GM18511 (cell line): ENCODE measurements at regions not wholly inside any gene's neighbourhood (a gene's known extent, or its start where the extent isn't known, plus 50 kb on each side); places are given as distances from the start of the nearest gene placed in this dataset.
A peak's percentile ranks its signal among the peaks of the same experiment; 100 is the strongest.
"Not testable (repeated sequence)": the region's sequence is repeated elsewhere in the genome, so short reads cannot be mapped to it uniquely, and the experiment has no call there.

Source experiments
- ATAC-seq: cut with Tn5 transposase; IDR thresholded peaks from one replicate; pipeline ENCODE4 v1.9.1; 2021; ENCODE audit warnings: mild to moderate bottlenecking, moderate library complexity; ENCODE audit not compliant: unreplicated experiment

DNA sequence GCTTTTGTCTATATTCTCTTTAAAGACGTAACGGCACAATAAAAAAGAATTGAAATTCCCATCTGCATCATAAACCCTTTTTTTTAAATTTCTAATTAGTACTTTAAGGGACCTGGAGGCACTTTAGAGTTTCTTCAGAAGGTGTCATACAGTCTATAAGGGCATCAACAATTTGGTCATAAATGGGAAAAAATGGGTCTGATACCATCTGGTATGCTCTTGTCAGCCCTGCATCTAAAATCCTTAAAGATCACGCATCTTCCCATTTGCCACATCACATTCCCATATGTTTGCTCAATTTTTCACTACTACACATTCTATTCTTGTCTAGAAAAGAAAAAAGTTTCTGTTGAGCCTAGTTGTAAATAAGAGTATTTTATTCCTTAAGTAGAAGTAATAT lies 53.8 kb downstream of the COX7C start:
- ATAC-seq = no peak

- ATAC-seq = no peak
Measured at GRCh38 chr5:86674069-86674468, 56.3 kb downstream of the COX7C start.

- ATAC-seq = no peak
Measured at GRCh38 chr5:86675311-86675710, 57.6 kb downstream of the COX7C start.

DNA sequence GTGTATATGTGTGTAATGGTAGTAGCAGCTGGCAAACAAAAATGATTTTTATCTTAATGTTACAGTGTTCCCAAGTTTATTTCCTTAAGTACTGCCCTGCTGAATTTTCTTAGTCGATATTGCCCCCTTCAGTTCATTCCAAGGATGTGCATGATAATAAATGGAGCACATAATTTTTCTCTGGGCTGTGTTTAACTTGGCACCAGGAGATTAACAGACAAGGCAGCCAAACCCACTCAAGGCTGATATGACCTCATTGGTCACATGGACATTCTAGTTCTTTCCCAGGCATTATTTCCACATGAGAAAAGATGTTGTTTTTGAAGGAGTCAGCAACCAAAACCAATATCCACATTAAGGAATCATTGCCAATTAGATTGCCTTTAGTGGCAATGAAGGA lies 61.8 kb downstream of the COX7C start:
- ATAC-seq = peak; percentile 75

DNA sequence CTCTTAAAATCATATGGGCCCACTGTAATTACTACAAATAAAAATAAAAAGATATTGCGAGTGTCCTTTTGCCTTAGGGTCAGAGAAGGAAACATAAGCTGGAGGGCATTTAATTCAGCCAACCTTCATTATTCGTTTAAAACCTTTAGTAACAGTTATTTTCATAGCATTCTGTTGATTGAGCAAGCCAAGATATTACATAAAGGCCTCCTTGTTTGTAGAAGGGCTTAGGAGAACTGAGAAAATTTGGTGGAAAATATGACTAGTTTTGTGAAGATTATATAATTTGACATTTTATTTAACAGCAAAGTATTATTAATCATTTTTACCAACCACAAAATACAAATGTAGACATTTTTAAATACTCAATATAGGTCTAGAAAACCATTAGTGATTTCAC lies 62.2 kb downstream of the COX7C start:
- ATAC-seq = no peak

DNA sequence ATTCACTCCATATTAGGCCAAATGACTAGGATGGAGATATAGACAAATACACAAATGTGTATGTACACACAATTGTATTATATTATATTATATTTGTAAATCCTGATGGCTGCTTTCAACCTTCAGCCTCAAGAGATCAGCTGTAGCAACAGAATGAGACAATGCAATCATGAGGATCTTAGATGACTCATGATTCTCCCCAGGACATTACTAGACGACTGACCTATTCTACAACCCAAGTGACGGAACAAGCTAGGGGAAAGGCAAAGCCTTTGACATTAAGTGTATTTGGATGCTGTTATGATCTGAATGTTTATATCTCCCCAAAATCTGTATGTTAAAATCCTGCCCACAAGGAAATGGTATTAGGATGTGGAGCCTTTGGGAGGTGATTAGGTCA lies 66.5 kb downstream of the COX7C start:
- ATAC-seq = no peak

DNA sequence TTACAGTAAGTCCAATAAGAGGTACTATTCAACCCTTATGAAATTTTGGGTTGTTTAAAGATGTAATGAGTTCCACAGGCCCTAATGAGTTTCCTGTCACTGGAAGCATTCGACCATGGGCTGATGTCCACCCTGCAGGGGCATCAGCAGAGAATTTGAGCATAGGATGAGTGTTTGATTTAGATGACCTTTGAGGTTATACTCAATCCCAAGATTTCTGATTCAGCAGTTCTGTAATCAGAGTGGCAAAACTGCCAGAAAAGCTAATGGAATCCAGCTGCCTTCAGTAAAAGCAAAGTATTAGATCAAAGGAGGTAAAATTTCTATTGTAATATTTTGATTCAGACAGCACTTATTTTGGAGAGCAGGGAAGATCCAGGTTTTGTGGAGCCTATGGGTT lies 68.3 kb downstream of the COX7C start:
- no peak for ATAC-seq

DNA sequence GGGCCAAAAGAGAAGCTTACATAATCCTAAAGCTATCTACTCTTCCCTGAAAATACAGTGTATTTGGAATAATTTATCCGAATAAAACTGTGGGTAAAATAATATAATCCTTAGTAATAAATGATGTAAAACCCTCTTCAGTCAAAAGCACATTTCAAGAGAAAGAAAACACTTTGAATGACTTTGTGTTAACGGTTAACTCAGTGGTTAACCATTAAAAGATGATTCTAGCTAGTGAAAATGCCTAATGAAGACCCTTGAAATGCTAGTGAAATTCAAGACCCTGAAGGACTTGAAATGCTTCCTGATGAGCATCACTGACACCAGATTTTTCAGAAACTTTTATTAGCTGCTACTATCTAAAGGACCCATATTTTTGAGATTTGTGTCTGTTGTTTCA lies 70.7 kb downstream of the COX7C start:
- ATAC-seq = peak; percentile 46

GRCh38 chr5:86689103-86689729 lies 71.5 kb downstream of the COX7C start:
- peak; percentile 56 for ATAC-seq

DNA sequence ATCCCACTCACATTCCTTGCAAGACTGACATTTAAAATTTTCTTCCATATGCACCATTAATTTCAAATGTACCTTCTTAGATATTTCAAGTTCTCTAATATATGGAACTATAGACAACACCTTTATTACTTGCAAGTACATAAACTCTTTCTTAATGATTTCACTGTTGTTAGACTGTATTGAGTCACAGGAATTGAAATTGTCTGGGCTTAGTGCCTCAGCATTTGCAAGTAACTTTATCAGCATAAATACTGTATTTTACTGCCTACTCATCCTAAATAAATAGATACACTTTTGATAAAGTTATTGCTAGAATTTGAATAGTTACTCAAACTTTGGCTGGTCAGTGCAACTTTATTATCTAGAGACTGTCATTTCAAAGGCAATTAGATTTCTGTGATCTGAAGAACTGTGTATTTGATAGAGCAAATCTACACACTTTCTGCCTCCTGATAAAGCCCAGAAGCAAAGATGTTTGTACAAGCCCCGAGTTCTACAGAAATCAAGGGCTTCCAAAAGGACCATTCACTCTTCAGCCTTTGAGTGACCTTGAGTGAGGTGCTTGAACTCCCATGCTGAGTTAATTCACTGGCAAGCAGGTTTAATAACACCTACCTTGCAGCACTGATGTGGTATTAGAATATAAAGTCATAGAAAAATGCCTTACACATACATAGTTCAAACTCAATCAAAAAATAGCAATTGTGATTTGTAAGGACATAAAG lies 91.6 kb downstream of the COX7C start:
- no peak for ATAC-seq

DNA sequence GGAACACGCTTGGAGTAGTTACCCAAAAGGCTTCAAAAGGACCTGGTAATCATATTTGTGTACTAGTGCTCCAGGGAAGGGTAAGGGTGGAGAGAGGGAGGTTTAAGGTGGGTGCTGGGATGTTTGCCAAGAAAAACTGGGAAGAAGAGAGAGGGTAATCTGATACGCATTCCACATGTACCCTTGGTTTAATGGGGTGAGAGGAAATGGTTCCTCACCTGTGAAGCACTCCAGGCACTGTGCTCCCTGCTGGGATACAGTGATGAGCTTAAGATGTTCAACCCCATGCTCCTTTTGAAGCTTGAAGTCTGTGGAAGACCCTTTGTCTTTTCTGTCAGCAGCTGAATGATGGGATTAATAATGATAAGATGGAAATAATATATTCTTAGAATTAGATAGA lies 98.4 kb downstream of the COX7C start:
- no peak for ATAC-seq

DNA sequence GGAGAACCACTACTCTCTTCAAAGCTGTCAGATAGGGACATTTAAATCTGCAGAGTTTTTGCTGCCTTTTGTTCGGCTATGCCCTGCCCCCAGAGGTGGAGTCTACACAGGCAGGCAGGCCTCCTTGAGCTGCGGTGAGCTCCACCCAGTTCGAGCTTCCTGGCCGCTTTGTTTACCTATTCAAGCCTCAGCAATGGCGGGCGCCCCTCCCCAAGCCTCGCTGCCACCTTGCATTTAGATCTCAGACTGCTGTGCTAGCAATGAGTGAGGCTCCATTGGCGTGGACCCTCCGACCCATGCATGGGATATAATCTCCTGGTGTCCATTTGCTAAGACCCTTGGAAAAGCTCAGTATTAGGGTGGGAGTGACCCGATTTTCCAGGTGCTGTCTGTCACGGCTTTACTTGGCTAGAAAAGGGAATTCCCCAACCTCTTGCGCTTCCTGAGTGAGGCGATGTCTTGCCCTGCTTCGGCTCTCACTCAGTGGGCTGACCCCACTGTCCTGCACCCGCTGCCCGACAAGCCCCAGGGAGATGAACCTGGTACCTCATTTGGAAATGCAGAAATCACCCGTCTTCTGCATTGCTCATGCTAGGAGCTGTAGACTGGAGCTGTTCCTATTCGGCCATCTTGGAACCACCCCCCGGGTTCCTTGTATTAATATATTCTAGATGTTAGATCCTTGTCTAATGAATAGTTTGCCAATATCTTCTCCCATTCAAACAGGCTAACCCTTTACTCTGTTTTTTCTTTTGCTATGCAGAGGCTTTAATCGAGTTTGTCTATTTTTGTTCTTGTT lies 113.8 kb downstream of the COX7C start:
- ATAC-seq = not testable (repeated sequence)

GRCh38 chr5:86735370-86735769 lies 117.6 kb downstream of the COX7C start:
- no peak for ATAC-seq

GRCh38 chr5:86737579-86737978 lies 119.8 kb downstream of the COX7C start:
- no peak for ATAC-seq

DNA sequence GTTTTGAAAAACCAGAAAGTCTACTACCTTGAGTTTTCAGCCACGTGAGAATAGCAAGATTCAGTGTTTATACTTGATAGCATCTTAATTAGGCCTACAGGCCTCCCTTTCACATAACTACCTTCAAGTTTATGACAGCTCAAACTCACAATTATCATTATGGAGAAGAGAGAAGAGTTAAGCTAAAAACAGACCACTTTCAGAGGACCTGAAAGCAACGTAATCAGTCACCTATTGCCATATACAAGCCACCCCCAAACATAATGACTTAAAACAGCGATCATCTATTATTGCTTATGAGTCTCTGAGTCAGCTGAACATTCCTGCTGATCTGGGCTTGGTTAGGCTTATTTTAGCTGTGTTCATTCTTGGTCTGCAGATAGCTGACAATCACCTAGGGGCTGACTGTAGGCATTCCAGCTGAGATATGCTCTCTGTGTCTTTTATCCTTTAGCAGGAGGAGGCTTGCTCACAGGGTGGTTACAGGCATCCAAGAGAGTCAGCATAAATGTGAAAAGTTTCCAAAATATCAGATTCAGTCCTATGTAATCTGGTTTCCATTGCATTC lies 130.9 kb downstream of the COX7C start:
- ATAC-seq = peak; percentile 77

- no peak for ATAC-seq
Measured at GRCh38 chr5:86749841-86750240, 132.1 kb downstream of the COX7C start.

GRCh38 chr5:86756839-86757238 lies 139.1 kb downstream of the COX7C start:
- no peak for ATAC-seq

DNA sequence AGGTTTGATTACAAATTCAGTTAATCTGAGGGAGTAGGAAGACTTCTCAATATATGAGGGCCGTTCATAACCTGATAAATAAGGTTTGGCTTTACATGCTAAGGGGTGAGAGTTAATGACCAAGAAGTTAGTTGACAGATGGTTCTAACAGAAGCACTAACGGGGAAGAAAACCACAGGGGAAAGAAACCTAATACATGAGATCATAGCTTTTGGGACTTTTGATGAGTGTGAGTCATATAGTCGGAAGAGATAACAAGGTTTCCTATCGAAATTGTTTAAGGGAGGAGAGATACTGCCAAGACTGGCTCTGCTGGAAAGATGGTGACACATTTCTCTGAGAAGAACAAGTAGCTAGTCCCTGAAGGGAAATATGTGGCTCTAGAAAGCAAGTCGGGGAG lies 140.1 kb downstream of the COX7C start:
- no peak for ATAC-seq

- no peak for ATAC-seq
Measured at GRCh38 chr5:86760661-86761060, 142.9 kb downstream of the COX7C start.

GRCh38 chr5:86763929-86764328 lies 146.2 kb downstream of the COX7C start:
- no peak for ATAC-seq

GRCh38 chr5:86765778-86766502 lies 148.2 kb downstream of the COX7C start:
- ATAC-seq = no peak
